ENCODE measurements at regions not wholly inside any gene's neighbourhood (a gene's known extent, or its start where the extent isn't known, plus 50 kb on each side); places are given as distances from the start of the nearest gene placed in this dataset.

GRCh38 chr1:217027403-217028080, 304.3 kb upstream of the ESRRG start:
- no peaks in the 10 kb centered on the region for H3K9me3 ChIP-seq
- no peaks in the 10 kb centered on the region for H3K36me3 ChIP-seq
- no peak overlapping the region for H3K4me3 ChIP-seq (ENCODE audit: low read depth in 1 of 2, low read length in 1 of 2)
- no peak overlapping the region for H3K27ac ChIP-seq
- H3K27me3 ChIP-seq: no peaks in the 10 kb centered on the region
- TF ChIP-seq, protein P1, sequence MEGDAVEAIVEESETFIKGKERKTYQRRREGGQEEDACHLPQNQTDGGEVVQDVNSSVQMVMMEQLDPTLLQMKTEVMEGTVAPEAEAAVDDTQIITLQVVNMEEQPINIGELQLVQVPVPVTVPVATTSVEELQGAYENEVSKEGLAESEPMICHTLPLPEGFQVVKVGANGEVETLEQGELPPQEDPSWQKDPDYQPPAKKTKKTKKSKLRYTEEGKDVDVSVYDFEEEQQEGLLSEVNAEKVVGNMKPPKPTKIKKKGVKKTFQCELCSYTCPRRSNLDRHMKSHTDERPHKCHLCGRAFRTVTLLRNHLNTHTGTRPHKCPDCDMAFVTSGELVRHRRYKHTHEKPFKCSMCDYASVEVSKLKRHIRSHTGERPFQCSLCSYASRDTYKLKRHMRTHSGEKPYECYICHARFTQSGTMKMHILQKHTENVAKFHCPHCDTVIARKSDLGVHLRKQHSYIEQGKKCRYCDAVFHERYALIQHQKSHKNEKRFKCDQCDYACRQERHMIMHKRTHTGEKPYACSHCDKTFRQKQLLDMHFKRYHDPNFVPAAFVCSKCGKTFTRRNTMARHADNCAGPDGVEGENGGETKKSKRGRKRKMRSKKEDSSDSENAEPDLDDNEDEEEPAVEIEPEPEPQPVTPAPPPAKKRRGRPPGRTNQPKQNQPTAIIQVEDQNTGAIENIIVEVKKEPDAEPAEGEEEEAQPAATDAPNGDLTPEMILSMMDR (IDR thresholded peaks at IDR 0.05): no peak
- H3K4me1 ChIP-seq (ENCODE audit: control insufficient read depth in 1 of 2, insufficient read depth in 1 of 2, low read depth in 1 of 2, low read length in 1 of 2): no peaks in the 10 kb centered on the region

GRCh38 chr1:217026531-217026930, 303.3 kb upstream of the ESRRG start:
- Histone ChIP-seq H3K27me3 (no peaks in the 10 kb centered on the region), H3K27ac (no peak overlapping the region), H3K36me3 (no peaks in the 10 kb centered on the region), H3K4me1 (ENCODE audit: control insufficient read depth in 1 of 2, insufficient read depth in 1 of 2, low read depth in 1 of 2, low read length in 1 of 2) (no peaks in the 10 kb centered on the region), H3K4me3 (ENCODE audit: low read depth in 1 of 2, low read length in 1 of 2) (no peak overlapping the region), H3K9me3 (no peaks in the 10 kb centered on the region)
- TF ChIP-seq, protein P1 (IDR thresholded peaks at IDR 0.05): no peak

GRCh38 chr1:217025381-217025780, 302.2 kb upstream of the ESRRG start:
- H3K36me3 ChIP-seq: no peaks in the 10 kb centered on the region
- no peaks in the 10 kb centered on the region for H3K4me1 ChIP-seq (ENCODE audit: control insufficient read depth in 1 of 2, insufficient read depth in 1 of 2, low read depth in 1 of 2, low read length in 1 of 2)
- H3K27ac ChIP-seq: no peak overlapping the region
- TF ChIP-seq, protein P1 (IDR thresholded peaks at IDR 0.05): no peak
- H3K4me3 ChIP-seq (ENCODE audit: low read depth in 1 of 2, low read length in 1 of 2): no peak overlapping the region
- no peaks in the 10 kb centered on the region for H3K27me3 ChIP-seq
- no peaks in the 10 kb centered on the region for H3K9me3 ChIP-seq

DNA sequence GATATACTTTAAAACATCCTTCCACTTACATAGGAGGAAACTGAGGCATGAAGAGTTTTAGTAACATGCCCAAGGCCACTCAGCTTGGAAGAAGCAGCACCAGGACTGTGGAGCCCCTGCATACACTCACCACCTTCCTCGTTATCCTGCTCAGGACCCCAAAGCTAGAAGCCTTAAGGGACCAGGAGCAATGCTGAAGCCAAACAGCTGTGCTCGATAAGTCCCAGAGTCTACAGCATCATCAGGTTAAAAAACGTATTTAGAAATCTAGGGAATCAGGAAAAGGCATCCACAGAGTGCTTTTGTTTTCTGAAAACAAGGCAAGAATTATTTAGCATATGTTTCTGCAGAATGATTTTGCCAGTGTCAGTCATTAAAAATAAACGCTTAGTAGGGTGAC, 301.7 kb upstream of the ESRRG start:
- Histone ChIP-seq H3K36me3 (no peaks in the 10 kb centered on the region), H3K4me1 (ENCODE audit: control insufficient read depth in 1 of 2, insufficient read depth in 1 of 2, low read depth in 1 of 2, low read length in 1 of 2) (no peaks in the 10 kb centered on the region), H3K9me3 (no peaks in the 10 kb centered on the region), H3K27me3 (no peaks in the 10 kb centered on the region), H3K27ac (no peak overlapping the region), H3K4me3 (ENCODE audit: low read depth in 1 of 2, low read length in 1 of 2) (no peak overlapping the region)
- TF ChIP-seq, protein P1 (IDR thresholded peaks at IDR 0.05): no peak

DNA sequence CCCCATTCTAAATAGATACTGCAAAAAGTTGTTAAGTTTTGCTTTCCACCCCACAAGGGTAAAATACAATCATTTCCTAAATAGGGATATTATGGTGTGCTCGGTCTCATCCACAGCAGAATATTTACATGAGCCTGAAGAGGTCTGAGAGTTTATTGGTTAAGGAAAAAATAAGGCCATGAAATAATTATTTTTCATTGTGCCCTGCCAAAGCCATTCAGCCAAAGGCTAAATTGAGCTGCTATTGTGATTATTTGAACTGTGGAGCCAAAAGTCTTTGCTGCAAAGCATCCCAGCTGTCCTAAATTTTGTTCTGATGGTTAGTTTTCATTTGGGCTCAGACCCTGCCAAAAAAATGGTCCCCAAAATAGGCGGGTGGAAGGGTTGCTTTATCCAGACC, 298.7 kb upstream of the ESRRG start:
- H3K4me3 ChIP-seq (ENCODE audit: low read depth in 1 of 2, low read length in 1 of 2): no peak overlapping the region
- H3K36me3 ChIP-seq: no peaks in the 10 kb centered on the region
- no peaks in the 10 kb centered on the region for H3K27me3 ChIP-seq
- TF ChIP-seq, protein P1 (IDR thresholded peaks at IDR 0.05): no peak
- no peaks in the 10 kb centered on the region for H3K9me3 ChIP-seq
- H3K4me1 ChIP-seq (ENCODE audit: control insufficient read depth in 1 of 2, insufficient read depth in 1 of 2, low read depth in 1 of 2, low read length in 1 of 2): no peaks in the 10 kb centered on the region
- H3K27ac ChIP-seq: no peak overlapping the region
